Panc1 (cell line): ENCODE measurements at regions not wholly inside any gene's neighbourhood (a gene's known extent, or its start where the extent isn't known, plus 50 kb on each side); places are given as distances from the start of the nearest gene placed in this dataset.

Experiments
- ATAC-seq: fragments of 200-7000 bp; cut with Tn5 transposase; 2 replicates; pipeline ENCODE4 v1.9.1; 2020; ENCODE audit warnings: mild to moderate bottlenecking, moderate library complexity
- BruUV-seq: library from RNA; stranded (reverse); fragments of 400-500 nt; replicated peaks from 2 replicates; lab custom pipeline; 2021; lab: Mats Ljungman, UMichigan
- CTCF ChIA-PET: fragments of 300-600 bp; sonication (Branson Sonifier 250); formaldehyde crosslinking; loops from one replicate; lab custom pipeline; 2022; ENCODE audit warnings: antibody characterized with exemption; lab: Charles Lee
- POLR2A ChIA-PET: fragments of 300-600 bp; sonication (Branson Sonifier 250); formaldehyde crosslinking; loops from one replicate; lab custom pipeline; 2022; ENCODE audit warnings: antibody characterized with exemption; lab: Charles Lee
- DNase-seq: peaks from one replicate; pipeline ENCODE4 v3.0.0-alpha.2; 2010; ENCODE audit warnings: low read depth, low spot score
- H3K27ac ChIP-seq: 2 replicates; pipeline ENCODE4 v1.5.1; 2011; ENCODE audit warnings: mild to moderate bottlenecking, low read length, inconsistent platforms
- H3K27me3 ChIP-seq: fragments of 200-500 bp; sonication (Bioruptor generic); 2 replicates; pipeline ENCODE4 v1.6.0; 2014; ENCODE audit warnings: low read length, inconsistent platforms; ENCODE audit not compliant: control insufficient read depth, insufficient read depth
- H3K36me3 ChIP-seq: fragments of 200-500 bp; sonication (Bioruptor generic); 2 replicates; pipeline ENCODE4 v1.5.1; 2014; ENCODE audit warnings: inconsistent platforms, mild to moderate bottlenecking, low read length, moderate library complexity; ENCODE audit not compliant: control insufficient read depth, insufficient read depth
- H3K4me1 ChIP-seq: 2 replicates; pipeline ENCODE4 v1.5.1; 2011; ENCODE audit warnings: inconsistent platforms, mild to moderate bottlenecking, low read length, moderate library complexity; ENCODE audit not compliant: control insufficient read depth, insufficient read depth
- H3K4me3 ChIP-seq, 2 experiments: 2 replicates each; pipeline ENCODE4 v1.5.1; 2011 to 2012; ENCODE audit warnings: low read depth in 2 of 2, low read length in 2 of 2, mild to moderate bottlenecking in 2 of 2, inconsistent platforms in 1 of 2, moderate library complexity in 1 of 2
- H3K9me3 ChIP-seq: fragments of 200-500 bp; sonication (Bioruptor generic); 2 replicates; pipeline ENCODE4 v1.5.1; 2014; ENCODE audit warnings: low read depth, mild to moderate bottlenecking, inconsistent platforms, low read length, moderate library complexity; ENCODE audit not compliant: control insufficient read depth, insufficient read depth
- CTCF ChIP-seq: fragments of 450-650 bp; IDR thresholded peaks from 2 replicates; pipeline ENCODE4 v1.5.1; 2017; ENCODE audit warnings: mild to moderate bottlenecking
- POLR2AphosphoS5 ChIP-seq: IDR thresholded peaks from 2 replicates; pipeline ENCODE4 v1.6.1; 2012; ENCODE audit warnings: mild to moderate bottlenecking, low read depth, low read length, moderate library complexity
- REST ChIP-seq, 2 experiments: IDR thresholded peaks; 2 replicates each; pipeline ENCODE4 v1.6.1; 2011 to 2012; ENCODE audit warnings: low read depth in 2 of 2, control low read depth in 1 of 2, low read length in 1 of 2, mild to moderate bottlenecking in 1 of 2, moderate library complexity in 1 of 2; ENCODE audit not compliant: insufficient read depth in 1 of 2
- SIN3A ChIP-seq: IDR thresholded peaks from 2 replicates; pipeline ENCODE4 v1.6.1; 2012; ENCODE audit warnings: low read depth, mild to moderate bottlenecking, low read length, moderate library complexity, borderline replicate concordance; ENCODE audit not compliant: insufficient read depth
- TCF7L2 ChIP-seq: IDR thresholded peaks from 2 replicates; pipeline ENCODE4 v1.6.1; 2011; ENCODE audit warnings: mild to moderate bottlenecking, low read depth, low read length, inconsistent platforms
- in situ Hi-C: cut with HindIII; loops from 2 replicates; pipeline ENCODE4 v1.10.0; 2016; ENCODE audit warnings: low sequenced_read_pairs, low pct_unique_long_range_greater_than_20kb
- intact Hi-C: fragments of 100-400 bp; cut with micrococcal nuclease; formaldehyde crosslinking; loops from one replicate; pipeline ENCODE4 v1.10.0; 2022; ENCODE audit not compliant: unreplicated experiment

GRCh38 chr20:47988676-47989075 is 203.4 kb upstream of the SULF2 start:
- no TSS peak for BruUV-seq
- TF ChIP-seq CTCF (no peak), SIN3A (no peak), REST (IDR thresholded peaks at IDR 0.05; ENCODE audit: insufficient read depth in 1 of 2, low read depth in 2 of 2, low read length in 1 of 2) (no peak), POLR2AphosphoS5 (no peak), TCF7L2 (no peak)
- POLR2A ChIA-PET: interaction anchor here (0.6 kb wide), 1 partner anchor 132 kb away, joined by 5 read pairs; no protein-coding TSS in a partner anchor

GRCh38 chr20:47985092-47985850 is 200.0 kb upstream of the SULF2 start:
- DNase-seq: no peak
- TF ChIP-seq SIN3A: no peak
- TF ChIP-seq TCF7L2: no peak
- no peak for TF ChIP-seq POLR2AphosphoS5
- TF ChIP-seq REST (IDR thresholded peaks at IDR 0.05; ENCODE audit: insufficient read depth in 1 of 2, low read depth in 2 of 2, low read length in 1 of 2): no peak
- TF ChIP-seq CTCF: no peak
- Histone ChIP-seq H3K36me3 (no peaks in the 10 kb centered on the region), H3K27me3 (no peaks in the 10 kb centered on the region), H3K4me1 (no peaks in the 10 kb centered on the region), H3K27ac (no peak overlapping the region), H3K9me3 (no peaks in the 10 kb centered on the region), H3K4me3 (no peak overlapping the region)
- ChIA-PET CTCF (no interaction called here), POLR2A (interaction anchor here (0.6 kb wide), 1 partner anchor 13 kb away, joined by 4 read pairs; no protein-coding TSS in a partner anchor)
- no peak for ATAC-seq
- in situ Hi-C loops (no loop called here), intact Hi-C loops (no loop called here)
- BruUV-seq: no TSS peak

More at GRCh38 chr20:47988676-47989075, 203.4 kb upstream of the SULF2 start:
- intact Hi-C loops: no loop called here
- DNase-seq: no peak
- Histone ChIP-seq H3K4me1 (no peaks in the 10 kb centered on the region), H3K27ac (no peak overlapping the region), H3K4me3 (no peak overlapping the region), H3K27me3 (no peaks in the 10 kb centered on the region), H3K36me3 (no peaks in the 10 kb centered on the region), H3K9me3 (0 out of 2 replicates have a peak, but pooled peaks cover 3% of the 10 kb centered on the region)
- no peak for ATAC-seq
- CTCF ChIA-PET: interaction anchor here (0.7 kb wide), 1 partner anchor 354 kb away, joined by 4 read pairs; no protein-coding TSS in a partner anchor
- in situ Hi-C loops: no loop called here
